Stimulated activated memory B cell treated with anti-CD40 and anti-IgM and Interleukin-4, amounts not matched to agents 10 μg/mL and 1 μg/mL and 100 μg/mL, for 72 hours (primary cell): ENCODE measurements at regions not wholly inside any gene's neighbourhood (a gene's known extent, or its start where the extent isn't known, plus 50 kb on each side); places are given as distances from the start of the nearest gene placed in this dataset.

Source experiments
- ATAC-seq: fragments of 150-1000 bp; cut with Tn5 transposase; 2 replicates; pipeline ENCODE4 v1.10.0; 2021
- H3K27ac Mint-ChIP-seq: one replicate; pipeline ENCODE4 v1.8.0; 2022; ENCODE audit warnings: mild to moderate bottlenecking, mixed read lengths
- H3K27me3 Mint-ChIP-seq: one replicate; pipeline ENCODE4 v1.8.0; 2022; ENCODE audit warnings: mixed read lengths
- H3K36me3 Mint-ChIP-seq: one replicate; pipeline ENCODE4 v1.8.0; 2022; ENCODE audit warnings: mixed read lengths
- H3K4me1 Mint-ChIP-seq: one replicate; pipeline ENCODE4 v1.8.0; 2022; ENCODE audit warnings: mixed read lengths
- H3K4me3 Mint-ChIP-seq: one replicate; pipeline ENCODE4 v1.8.0; 2022; ENCODE audit warnings: mild to moderate bottlenecking, moderate library complexity, mixed read lengths
- H3K9me3 Mint-ChIP-seq: one replicate; pipeline ENCODE4 v1.8.0; 2022; ENCODE audit warnings: mixed read lengths

DNA sequence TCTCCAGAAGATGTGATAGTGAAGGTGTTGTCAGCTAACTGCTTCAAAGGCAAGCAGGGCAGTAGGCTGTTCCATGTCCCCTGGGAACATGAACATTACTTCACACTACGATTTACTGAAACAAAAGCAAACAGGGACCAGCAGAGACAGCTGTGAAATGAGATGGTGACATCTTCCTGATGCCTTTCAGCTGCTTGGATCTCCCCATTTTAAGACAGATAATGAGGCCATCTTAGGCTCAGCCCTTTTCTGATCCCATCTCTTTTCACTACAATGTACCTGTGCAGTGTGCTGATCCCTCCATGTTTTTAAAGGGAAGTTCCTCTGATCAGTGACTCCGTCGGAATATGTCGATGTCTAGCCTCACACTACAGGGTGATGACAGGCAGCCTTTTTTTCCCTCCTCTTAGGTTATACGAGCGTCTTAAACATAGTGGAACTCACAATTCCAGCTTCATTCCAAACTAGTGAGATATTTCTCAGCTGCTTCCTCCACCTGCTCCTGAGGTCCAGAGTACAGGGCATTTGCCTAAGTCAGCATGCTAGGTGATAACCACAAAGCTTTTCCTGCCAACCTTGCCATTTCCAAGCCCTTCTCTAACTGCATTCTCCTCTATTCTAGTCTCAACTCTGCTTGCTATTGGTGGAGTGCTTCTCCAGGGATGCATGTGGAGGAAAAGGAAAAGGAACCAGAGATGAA lies 87.6 kb upstream of the EGLN3 start:
- H3K27me3 Mint-ChIP-seq: no peaks in the 10 kb centered on the region
- ATAC-seq: no peak
- no peak overlapping the region for H3K4me3 Mint-ChIP-seq
- H3K36me3 Mint-ChIP-seq: no peaks in the 10 kb centered on the region
- H3K4me1 Mint-ChIP-seq: no peaks in the 10 kb centered on the region
- H3K27ac Mint-ChIP-seq: no peak overlapping the region
- no peaks in the 10 kb centered on the region for H3K9me3 Mint-ChIP-seq

DNA sequence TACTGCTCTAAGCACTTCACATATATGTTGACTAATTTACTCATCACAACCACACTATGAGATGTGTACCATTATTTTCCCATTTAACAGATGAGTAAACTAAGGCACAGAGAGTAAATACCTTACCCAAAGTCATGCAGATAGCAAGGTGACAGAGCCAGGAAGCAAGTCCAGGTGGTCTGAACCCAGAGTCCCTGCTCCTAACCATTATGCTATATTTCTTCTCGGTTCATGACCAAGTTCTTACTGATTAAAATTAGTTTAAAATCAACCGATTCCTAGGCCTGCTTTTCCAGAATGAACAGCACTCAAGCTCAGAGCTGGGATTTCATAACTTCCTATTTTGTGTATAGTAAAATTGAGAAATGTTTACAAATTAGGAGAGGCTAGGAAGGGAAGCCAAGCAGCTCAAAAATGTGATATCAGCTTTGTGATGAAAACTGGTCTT lies 85.5 kb upstream of the EGLN3 start:
- no peaks in the 10 kb centered on the region for H3K9me3 Mint-ChIP-seq
- no peaks in the 10 kb centered on the region for H3K27me3 Mint-ChIP-seq
- H3K27ac Mint-ChIP-seq: no peak overlapping the region
- H3K4me3 Mint-ChIP-seq: no peak overlapping the region
- no peaks in the 10 kb centered on the region for H3K36me3 Mint-ChIP-seq
- H3K4me1 Mint-ChIP-seq: no peaks in the 10 kb centered on the region
- no peak for ATAC-seq

- no peaks in the 10 kb centered on the region for H3K9me3 Mint-ChIP-seq
- H3K4me3 Mint-ChIP-seq: no peak overlapping the region
- no peaks in the 10 kb centered on the region for H3K27me3 Mint-ChIP-seq
- no peaks in the 10 kb centered on the region for H3K36me3 Mint-ChIP-seq
- no peaks in the 10 kb centered on the region for H3K4me1 Mint-ChIP-seq
- H3K27ac Mint-ChIP-seq: no peak overlapping the region
- no peak for ATAC-seq
These were observed 85.0 kb upstream of the EGLN3 start for GRCh38 chr14:34035934-34036250.

- no peak overlapping the region for H3K27ac Mint-ChIP-seq
- no peaks in the 10 kb centered on the region for H3K4me1 Mint-ChIP-seq
- H3K9me3 Mint-ChIP-seq: no peaks in the 10 kb centered on the region
- H3K4me3 Mint-ChIP-seq: no peak overlapping the region
- no peaks in the 10 kb centered on the region for H3K27me3 Mint-ChIP-seq
- H3K36me3 Mint-ChIP-seq: no peaks in the 10 kb centered on the region
- ATAC-seq: no peak
These were observed 84.5 kb upstream of the EGLN3 start for GRCh38 chr14:34035177-34035933.

DNA sequence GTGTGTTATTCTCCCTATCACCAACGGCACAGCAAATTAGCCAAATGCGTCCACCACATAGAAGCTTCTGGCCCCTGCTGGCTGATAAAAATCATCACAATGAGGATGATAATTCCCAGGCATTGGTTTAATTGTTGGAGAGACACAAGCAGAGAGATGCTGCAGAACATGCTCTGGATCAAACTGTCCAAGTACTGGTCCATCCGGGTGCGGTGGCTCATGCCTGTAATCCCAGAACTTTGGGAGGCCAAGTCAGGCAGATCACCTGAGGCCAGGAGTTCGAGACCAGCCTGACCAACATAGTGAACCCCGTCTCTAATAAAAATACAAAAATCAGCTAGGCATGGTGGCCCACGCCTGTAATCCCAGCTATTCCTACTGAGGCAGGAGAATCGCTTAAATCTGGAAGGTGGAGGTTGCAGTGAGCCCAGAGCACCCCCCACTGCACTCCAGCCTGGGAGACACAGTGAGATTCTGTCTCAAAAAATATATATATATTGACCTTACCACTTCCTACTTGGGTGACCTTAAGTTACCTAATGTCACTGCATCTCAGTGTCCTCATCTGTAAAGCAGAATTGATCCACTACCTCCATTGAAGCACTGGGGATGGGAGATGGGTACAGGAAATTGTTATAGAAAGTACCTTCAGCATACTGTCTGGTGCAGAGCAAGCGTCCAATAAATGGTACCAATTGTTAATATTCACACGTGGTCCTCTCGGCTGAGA lies 83.7 kb upstream of the EGLN3 start:
- H3K27ac Mint-ChIP-seq: no peak overlapping the region
- H3K27me3 Mint-ChIP-seq: no peaks in the 10 kb centered on the region
- H3K9me3 Mint-ChIP-seq: no peaks in the 10 kb centered on the region
- H3K4me1 Mint-ChIP-seq: no peaks in the 10 kb centered on the region
- H3K4me3 Mint-ChIP-seq: no peak overlapping the region
- no peaks in the 10 kb centered on the region for H3K36me3 Mint-ChIP-seq
- no peak for ATAC-seq

GRCh38 chr14:34032720-34033119 lies 81.8 kb upstream of the EGLN3 start:
- no peak overlapping the region for H3K27ac Mint-ChIP-seq
- no peaks in the 10 kb centered on the region for H3K4me1 Mint-ChIP-seq
- ATAC-seq: no peak
- no peak overlapping the region for H3K4me3 Mint-ChIP-seq
- H3K27me3 Mint-ChIP-seq: no peaks in the 10 kb centered on the region
- H3K36me3 Mint-ChIP-seq: no peaks in the 10 kb centered on the region
- no peaks in the 10 kb centered on the region for H3K9me3 Mint-ChIP-seq

DNA sequence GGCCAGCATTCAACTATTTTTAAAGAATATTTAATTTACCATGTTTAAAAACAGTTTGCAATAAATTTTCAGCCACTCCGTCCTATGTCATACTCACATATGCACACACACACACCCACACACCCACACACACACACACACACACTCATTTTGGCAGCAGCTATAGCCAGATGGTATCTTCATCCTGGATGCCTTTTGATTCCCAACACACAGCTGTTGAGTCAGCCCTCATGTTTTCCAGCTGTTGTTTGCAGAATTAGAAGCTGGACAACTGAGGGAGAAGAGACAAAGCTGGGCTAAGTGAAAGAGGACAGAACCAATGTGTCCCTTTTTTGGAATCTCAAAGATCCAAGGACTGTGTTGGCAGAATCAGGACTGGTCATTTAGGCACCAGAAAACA lies 80.0 kb upstream of the EGLN3 start:
- Mint-ChIP-seq H3K9me3 (peaks cover 2% of the 10 kb centered on the region), H3K27ac (no peak overlapping the region), H3K27me3 (no peaks in the 10 kb centered on the region), H3K4me1 (no peaks in the 10 kb centered on the region), H3K4me3 (no peak overlapping the region), H3K36me3 (no peaks in the 10 kb centered on the region)
- no peak for ATAC-seq

DNA sequence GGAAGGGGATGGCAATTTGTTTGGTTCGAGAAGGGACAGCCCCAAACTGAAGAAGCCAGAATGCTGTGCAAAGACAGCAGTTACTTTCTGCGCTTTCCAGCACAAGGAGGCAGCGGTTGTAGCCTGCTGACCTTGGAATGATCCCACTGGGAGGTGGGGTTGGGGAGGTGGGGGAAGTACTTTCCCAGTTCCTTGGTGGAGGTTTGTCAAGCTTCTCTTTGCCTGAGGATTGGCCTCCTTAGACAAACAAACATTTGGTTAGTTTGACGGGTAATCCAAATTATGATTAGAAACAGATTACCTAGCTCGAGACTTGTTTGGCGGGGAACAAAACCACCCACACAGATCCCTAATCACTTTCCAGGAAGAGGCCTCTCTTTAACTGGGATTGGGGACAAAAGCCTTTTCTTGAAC lies 79.1 kb upstream of the EGLN3 start:
- no peaks in the 10 kb centered on the region for H3K36me3 Mint-ChIP-seq
- H3K27me3 Mint-ChIP-seq: no peaks in the 10 kb centered on the region
- peaks cover 2% of the 10 kb centered on the region for H3K9me3 Mint-ChIP-seq
- no peaks in the 10 kb centered on the region for H3K4me1 Mint-ChIP-seq
- no peak overlapping the region for H3K27ac Mint-ChIP-seq
- no peak overlapping the region for H3K4me3 Mint-ChIP-seq
- no peak for ATAC-seq

DNA sequence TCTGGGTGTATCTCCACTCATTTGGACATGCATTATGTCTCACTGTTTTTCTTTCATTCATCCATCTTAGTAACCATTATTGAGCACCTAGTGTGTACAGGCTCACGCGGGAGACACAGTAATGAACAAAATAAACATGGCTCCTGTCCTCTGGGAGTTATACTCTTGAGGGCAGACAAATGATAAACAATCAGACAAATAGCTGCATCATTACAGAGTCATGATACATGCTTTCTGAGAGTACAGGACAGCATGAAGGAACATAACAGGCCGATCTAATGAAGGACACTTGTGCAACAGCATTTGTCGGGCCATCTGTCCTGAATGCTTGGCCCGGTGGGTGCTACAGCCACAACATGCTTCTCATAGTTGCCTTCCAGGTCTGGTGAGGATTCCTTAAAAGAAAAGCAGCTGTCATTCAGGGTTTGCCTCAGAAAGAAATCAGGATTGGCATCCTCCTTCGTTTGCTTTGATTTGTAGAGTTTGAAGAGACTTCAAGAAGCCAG lies 77.2 kb upstream of the EGLN3 start:
- Mint-ChIP-seq H3K27me3 (no peaks in the 10 kb centered on the region), H3K36me3 (no peaks in the 10 kb centered on the region), H3K9me3 (peaks cover 2% of the 10 kb centered on the region), H3K4me1 (no peaks in the 10 kb centered on the region), H3K4me3 (no peak overlapping the region), H3K27ac (no peak overlapping the region)
- no peak for ATAC-seq

- H3K4me1 Mint-ChIP-seq: no peaks in the 10 kb centered on the region
- no peak overlapping the region for H3K4me3 Mint-ChIP-seq
- H3K27me3 Mint-ChIP-seq: no peaks in the 10 kb centered on the region
- H3K27ac Mint-ChIP-seq: no peak overlapping the region
- H3K36me3 Mint-ChIP-seq: no peaks in the 10 kb centered on the region
- ATAC-seq: no peak
- peaks cover 2% of the 10 kb centered on the region for H3K9me3 Mint-ChIP-seq
These were observed 76.5 kb upstream of the EGLN3 start for GRCh38 chr14:34027130-34027989.

DNA sequence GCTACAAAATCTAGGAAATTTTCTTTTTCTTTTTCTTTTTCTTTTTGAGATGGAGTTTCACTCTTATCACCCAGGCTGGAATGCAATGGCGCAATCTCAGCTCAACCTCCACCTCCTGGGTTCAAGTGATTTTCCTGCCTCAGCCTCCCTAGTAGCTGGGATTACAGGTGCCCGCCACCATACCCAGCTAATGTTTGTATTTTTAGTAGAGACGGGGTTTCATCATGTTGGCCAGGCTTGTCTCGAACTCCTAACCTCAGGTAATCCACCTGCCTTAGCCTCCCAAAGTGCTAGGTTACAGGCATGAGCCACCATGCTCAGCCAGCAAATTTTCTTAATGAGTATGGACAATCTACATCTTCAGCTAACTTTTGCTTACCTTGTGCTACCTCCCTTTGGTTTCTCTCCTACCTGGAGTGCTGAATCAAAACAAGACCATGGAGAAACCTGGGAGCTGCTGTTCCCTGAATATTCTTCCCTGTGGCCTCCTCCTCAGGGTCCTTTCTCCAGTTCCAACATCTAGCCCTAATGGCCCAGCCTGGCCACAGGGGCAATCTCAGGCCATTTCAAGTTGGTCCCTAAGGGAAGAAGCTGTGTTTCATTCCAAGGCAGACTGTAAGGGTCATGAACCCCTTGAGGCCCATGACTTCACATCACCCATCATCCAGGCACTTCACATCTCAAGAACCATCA lies 74.6 kb upstream of the EGLN3 start:
- no peak overlapping the region for H3K4me3 Mint-ChIP-seq
- H3K27ac Mint-ChIP-seq: no peak overlapping the region
- no peaks in the 10 kb centered on the region for H3K4me1 Mint-ChIP-seq
- H3K9me3 Mint-ChIP-seq: peaks cover 2% of the 10 kb centered on the region
- H3K36me3 Mint-ChIP-seq: no peaks in the 10 kb centered on the region
- no peaks in the 10 kb centered on the region for H3K27me3 Mint-ChIP-seq
- no peak for ATAC-seq

GRCh38 chr14:34024768-34025144 lies 73.9 kb upstream of the EGLN3 start:
- no peak for ATAC-seq
- Mint-ChIP-seq H3K4me3 (no peak overlapping the region), H3K36me3 (no peaks in the 10 kb centered on the region), H3K4me1 (no peaks in the 10 kb centered on the region), H3K9me3 (peaks cover 2% of the 10 kb centered on the region), H3K27me3 (no peaks in the 10 kb centered on the region), H3K27ac (no peak overlapping the region)

GRCh38 chr14:34023824-34024767 lies 73.2 kb upstream of the EGLN3 start:
- Mint-ChIP-seq H3K4me3 (no peak overlapping the region), H3K27me3 (no peaks in the 10 kb centered on the region), H3K36me3 (no peaks in the 10 kb centered on the region), H3K27ac (no peak overlapping the region), H3K4me1 (no peaks in the 10 kb centered on the region), H3K9me3 (peaks cover 2% of the 10 kb centered on the region)
- no peak for ATAC-seq

DNA sequence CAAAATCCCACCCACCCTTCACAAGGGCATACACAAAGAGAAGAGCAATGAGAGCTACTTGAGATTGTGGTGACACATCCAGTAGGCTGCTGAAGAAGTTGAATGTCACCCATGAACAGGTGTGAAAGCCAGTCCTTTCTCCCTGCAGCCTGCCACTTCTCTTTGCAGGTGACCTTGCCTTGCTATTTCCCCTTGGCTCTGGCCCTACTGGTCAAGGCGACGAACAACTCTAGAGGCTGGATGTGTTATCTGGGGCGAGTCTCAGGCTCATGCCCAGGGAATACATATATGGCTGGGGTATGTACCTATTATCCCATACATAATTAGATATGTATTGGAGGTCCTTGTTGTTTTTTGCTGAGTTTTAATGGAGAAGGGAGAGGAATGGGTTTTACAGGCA lies 70.2 kb upstream of the EGLN3 start:
- no peak overlapping the region for H3K4me3 Mint-ChIP-seq
- H3K27ac Mint-ChIP-seq: no peak overlapping the region
- H3K36me3 Mint-ChIP-seq: no peaks in the 10 kb centered on the region
- no peak for ATAC-seq
- H3K4me1 Mint-ChIP-seq: no peaks in the 10 kb centered on the region
- no peaks in the 10 kb centered on the region for H3K27me3 Mint-ChIP-seq
- H3K9me3 Mint-ChIP-seq: no peaks in the 10 kb centered on the region
